ENCODE measurements at regions not wholly inside any gene's neighbourhood (a gene's known extent, or its start where the extent isn't known, plus 50 kb on each side); places are given as distances from the start of the nearest gene placed in this dataset.

GRCh38 chr21:22758478-22758877 lies 1760.3 kb downstream of the NCAM2 start:
- DNase-seq (ENCODE audit: extremely low spot score) = no peak
- ChIA-PET POLR2A (no interaction called here), CTCF (no interaction called here)
- TF ChIP-seq HDGF (IDR thresholded peaks at IDR 0.05; ENCODE audit: borderline replicate concordance) (no peak), FOXM1 (IDR thresholded peaks at IDR 0.05; ENCODE audit: borderline replicate concordance) (no peak), CTBP1 (IDR thresholded peaks at IDR 0.05; ENCODE audit: borderline replicate concordance) (no peak), ARNT (IDR thresholded peaks at IDR 0.05) (no peak), SP1 (IDR thresholded peaks at IDR 0.05) (no peak), SUZ12 (IDR thresholded peaks at IDR 0.05) (no peak), TARDBP (IDR thresholded peaks at IDR 0.05) (no peak), LEF1 (IDR thresholded peaks at IDR 0.05; ENCODE audit: borderline replicate concordance) (no peak), ZNF384 (IDR thresholded peaks at IDR 0.05) (no peak), NFRKB (IDR thresholded peaks at IDR 0.05) (no peak), L3MBTL2 (conservative IDR thresholded peaks at IDR 0.05) (no peak), BHLHE40 (IDR thresholded peaks at IDR 0.05; ENCODE audit: borderline replicate concordance) (no peak), ELF4 (IDR thresholded peaks at IDR 0.05) (no peak), FOXA1 (IDR thresholded peaks at IDR 0.05) (no peak)
- TF ChIP-seq, protein P1, sequence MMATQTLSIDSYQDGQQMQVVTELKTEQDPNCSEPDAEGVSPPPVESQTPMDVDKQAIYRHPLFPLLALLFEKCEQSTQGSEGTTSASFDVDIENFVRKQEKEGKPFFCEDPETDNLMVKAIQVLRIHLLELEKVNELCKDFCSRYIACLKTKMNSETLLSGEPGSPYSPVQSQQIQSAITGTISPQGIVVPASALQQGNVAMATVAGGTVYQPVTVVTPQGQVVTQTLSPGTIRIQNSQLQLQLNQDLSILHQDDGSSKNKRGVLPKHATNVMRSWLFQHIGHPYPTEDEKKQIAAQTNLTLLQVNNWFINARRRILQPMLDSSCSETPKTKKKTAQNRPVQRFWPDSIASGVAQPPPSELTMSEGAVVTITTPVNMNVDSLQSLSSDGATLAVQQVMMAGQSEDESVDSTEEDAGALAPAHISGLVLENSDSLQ (IDR thresholded peaks at IDR 0.05) = no peak

GRCh38 chr21:22762463-22762862 lies 1764.3 kb downstream of the NCAM2 start:
- CTCF ChIA-PET = no interaction called here
- POLR2A ChIA-PET = no interaction called here
- TF ChIP-seq ELF4 (IDR thresholded peaks at IDR 0.05) (no peak), ARNT (IDR thresholded peaks at IDR 0.05) (no peak), FOXK2 (IDR thresholded peaks at IDR 0.05) (no peak), L3MBTL2 (conservative IDR thresholded peaks at IDR 0.05) (no peak)
- DNase-seq (ENCODE audit: extremely low spot score) = no peak

DNA sequence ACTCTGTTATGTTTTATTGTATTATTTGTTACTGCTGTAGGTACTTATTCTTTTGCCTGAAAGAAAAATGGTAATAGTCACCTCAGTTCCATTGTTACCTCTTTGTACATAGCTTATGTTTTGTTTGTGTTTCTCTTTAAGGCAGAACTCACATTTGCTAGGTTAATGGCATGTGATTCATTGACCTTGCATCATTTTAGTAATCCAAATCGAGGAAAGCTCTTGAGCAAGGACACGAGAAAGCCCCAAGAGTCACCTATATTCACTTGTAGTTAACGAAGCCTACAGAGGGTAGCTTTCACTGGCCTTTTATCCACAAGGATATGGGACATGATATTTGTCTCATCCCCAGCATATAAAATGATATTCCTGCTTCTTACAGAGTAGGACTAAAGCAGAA lies 1765.2 kb downstream of the NCAM2 start:
- ChIA-PET CTCF (interaction anchor here (0.6 kb wide), 1 partner anchor 20 kb away, joined by 5 read pairs; no protein-coding TSS in a partner anchor), POLR2A (no interaction called here)
- no peak for TF ChIP-seq SUZ12 (IDR thresholded peaks at IDR 0.05)
- DNase-seq (ENCODE audit: extremely low spot score) = no peak

DNA sequence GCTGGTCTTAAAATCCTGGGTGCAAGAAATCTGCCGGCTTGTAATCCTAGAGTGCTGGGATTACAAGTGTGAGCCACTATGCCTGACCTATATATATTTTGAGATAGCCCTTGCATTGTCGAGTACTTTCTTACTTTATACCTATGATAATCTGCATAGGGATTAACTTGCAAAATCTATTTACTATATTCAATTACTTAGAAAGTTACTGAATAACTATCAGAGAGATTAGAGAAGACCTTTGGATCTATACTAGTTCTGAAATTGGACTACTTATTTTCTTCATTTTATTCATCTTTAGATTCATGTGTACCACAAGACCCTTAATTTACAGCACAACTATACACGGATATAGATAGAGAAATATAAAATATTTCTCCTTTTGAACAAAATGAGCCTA lies 1766.0 kb downstream of the NCAM2 start:
- CTCF ChIA-PET = no interaction called here
- TF ChIP-seq BHLHE40 (IDR thresholded peaks at IDR 0.05; ENCODE audit: borderline replicate concordance) (no peak), HDGF (IDR thresholded peaks at IDR 0.05; ENCODE audit: borderline replicate concordance) (no peak), ARNT (IDR thresholded peaks at IDR 0.05) (no peak), FOXK2 (IDR thresholded peaks at IDR 0.05) (no peak), FOXA1 (IDR thresholded peaks at IDR 0.05) (no peak), TARDBP (IDR thresholded peaks at IDR 0.05) (no peak), SP1 (IDR thresholded peaks at IDR 0.05) (no peak), CTBP1 (IDR thresholded peaks at IDR 0.05; ENCODE audit: borderline replicate concordance) (no peak), SUZ12 (IDR thresholded peaks at IDR 0.05) (no peak), L3MBTL2 (conservative IDR thresholded peaks at IDR 0.05) (no peak), ZNF384 (IDR thresholded peaks at IDR 0.05) (no peak), ELF4 (IDR thresholded peaks at IDR 0.05) (no peak), FOXM1 (IDR thresholded peaks at IDR 0.05; ENCODE audit: borderline replicate concordance) (no peak), NFRKB (IDR thresholded peaks at IDR 0.05) (no peak), LEF1 (IDR thresholded peaks at IDR 0.05; ENCODE audit: borderline replicate concordance) (no peak)
- TF ChIP-seq, protein P1 (IDR thresholded peaks at IDR 0.05) = no peak
- POLR2A ChIA-PET = no interaction called here
- no peak for DNase-seq (ENCODE audit: extremely low spot score)

- TF ChIP-seq, protein P1 (IDR thresholded peaks at IDR 0.05) = no peak
- no peak for TF ChIP-seq ARNT (IDR thresholded peaks at IDR 0.05)
- TF ChIP-seq ELF4 (IDR thresholded peaks at IDR 0.05) = no peak
- TF ChIP-seq BHLHE40 (IDR thresholded peaks at IDR 0.05; ENCODE audit: borderline replicate concordance) = no peak
- no peak for TF ChIP-seq TARDBP (IDR thresholded peaks at IDR 0.05)
- TF ChIP-seq FOXK2 (IDR thresholded peaks at IDR 0.05) = no peak
- no peak for TF ChIP-seq SUZ12 (IDR thresholded peaks at IDR 0.05)
- TF ChIP-seq CTBP1 (IDR thresholded peaks at IDR 0.05; ENCODE audit: borderline replicate concordance) = no peak
- TF ChIP-seq FOXA1 (IDR thresholded peaks at IDR 0.05) = no peak
- no peak for TF ChIP-seq NFRKB (IDR thresholded peaks at IDR 0.05)
- TF ChIP-seq HDGF (IDR thresholded peaks at IDR 0.05; ENCODE audit: borderline replicate concordance) = no peak
- no peak for TF ChIP-seq FOXM1 (IDR thresholded peaks at IDR 0.05; ENCODE audit: borderline replicate concordance)
- no peak for TF ChIP-seq SP1 (IDR thresholded peaks at IDR 0.05)
- no peak for TF ChIP-seq L3MBTL2 (conservative IDR thresholded peaks at IDR 0.05)
- no peak for TF ChIP-seq LEF1 (IDR thresholded peaks at IDR 0.05; ENCODE audit: borderline replicate concordance)
- TF ChIP-seq ZNF384 (IDR thresholded peaks at IDR 0.05) = no peak
- CTCF ChIA-PET = interaction anchor here (0.6 to 1.0 kb wide), 5 partner anchors 17 to 1677 kb away, joined by 3 to 4 read pairs (median 3); no protein-coding TSS in a partner anchor
- POLR2A ChIA-PET = no interaction called here
- no peak for DNase-seq (ENCODE audit: extremely low spot score)
Measured at GRCh38 chr21:22791376-22791775, 1793.2 kb downstream of the NCAM2 start.

DNA sequence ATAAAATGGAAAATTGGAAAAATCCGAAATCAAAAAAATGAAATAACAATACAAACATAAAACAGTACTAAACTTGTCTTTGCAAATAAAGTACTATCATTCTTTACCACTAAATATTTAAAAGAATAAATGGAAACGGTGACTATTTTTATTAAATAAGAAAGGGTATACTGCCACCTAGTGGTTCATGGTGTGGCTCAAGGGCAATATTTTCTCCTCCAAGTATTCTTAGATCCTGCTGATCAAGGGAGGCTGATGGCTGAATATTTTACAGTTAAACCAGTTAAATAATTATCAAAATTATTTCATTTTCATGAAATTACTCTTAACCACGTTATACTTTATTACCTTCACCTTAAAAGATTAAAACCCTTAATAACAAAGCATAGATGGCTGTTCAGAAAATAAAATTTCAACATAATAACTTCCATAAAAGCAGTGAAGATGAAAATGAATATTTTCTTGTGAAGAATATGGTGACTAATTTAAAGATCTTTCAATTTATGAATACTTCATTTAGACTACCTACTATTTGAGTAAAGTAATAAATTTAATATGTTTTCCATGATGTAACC lies 1793.9 kb downstream of the NCAM2 start:
- ChIA-PET CTCF (interaction anchor here (0.6 to 0.9 kb wide), 4 partner anchors 256 to 1678 kb away, joined by 3 to 4 read pairs (median 3); no protein-coding TSS in a partner anchor), POLR2A (no interaction called here)
- TF ChIP-seq NFRKB (IDR thresholded peaks at IDR 0.05) (no peak), BHLHE40 (IDR thresholded peaks at IDR 0.05; ENCODE audit: borderline replicate concordance) (no peak), ZNF384 (IDR thresholded peaks at IDR 0.05) (no peak), CTBP1 (IDR thresholded peaks at IDR 0.05; ENCODE audit: borderline replicate concordance) (no peak), LEF1 (IDR thresholded peaks at IDR 0.05; ENCODE audit: borderline replicate concordance) (no peak), FOXK2 (IDR thresholded peaks at IDR 0.05) (no peak), ARNT (IDR thresholded peaks at IDR 0.05) (no peak), FOXA1 (IDR thresholded peaks at IDR 0.05) (no peak), ELF4 (IDR thresholded peaks at IDR 0.05) (no peak), FOXM1 (IDR thresholded peaks at IDR 0.05; ENCODE audit: borderline replicate concordance) (no peak), TARDBP (IDR thresholded peaks at IDR 0.05) (no peak), HDGF (IDR thresholded peaks at IDR 0.05; ENCODE audit: borderline replicate concordance) (no peak), SUZ12 (IDR thresholded peaks at IDR 0.05) (no peak), L3MBTL2 (conservative IDR thresholded peaks at IDR 0.05) (no peak), SP1 (IDR thresholded peaks at IDR 0.05) (no peak)
- TF ChIP-seq, protein P1 (IDR thresholded peaks at IDR 0.05) = no peak
- DNase-seq (ENCODE audit: extremely low spot score) = peak; percentile 31
